ENCODE measurements at regions not wholly inside any gene's neighbourhood (a gene's known extent, or its start where the extent isn't known, plus 50 kb on each side); places are given as distances from the start of the nearest gene placed in this dataset.

DNA sequence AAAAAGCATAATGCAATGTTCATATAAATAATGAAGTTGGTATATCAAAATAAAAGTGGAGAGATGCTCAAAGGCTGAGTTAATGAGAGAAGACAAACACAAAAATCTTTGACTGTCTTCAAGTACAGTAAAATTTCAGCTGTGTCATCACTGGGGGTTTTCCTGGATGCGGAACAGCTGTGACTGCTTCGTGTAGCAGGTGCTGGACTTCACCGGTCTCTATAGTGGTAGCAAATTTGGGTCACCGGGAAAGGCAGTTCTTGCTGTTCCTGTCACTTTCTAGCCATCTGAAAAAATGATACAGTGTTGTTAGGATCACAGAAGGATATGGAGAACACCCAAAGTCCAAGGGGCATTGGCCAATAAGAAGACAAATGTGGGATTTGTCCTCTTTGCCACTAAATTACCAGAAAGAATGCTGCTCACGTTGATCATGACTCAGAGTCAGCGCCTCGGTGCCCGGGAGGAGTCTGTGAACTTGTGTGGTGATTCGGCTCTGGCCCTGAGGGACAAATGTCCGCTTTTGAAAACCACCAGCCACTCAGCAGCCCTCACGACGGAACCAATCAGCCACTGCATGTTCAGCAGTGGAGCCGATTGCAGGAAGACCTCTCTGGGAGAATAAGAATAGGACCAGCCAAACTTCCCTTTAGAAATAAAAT, 230.1 kb upstream of the FAT1 start:
- H3K36me3 ChIP-seq (ENCODE audit: control insufficient read depth in 2 of 2, insufficient read depth in 1 of 2, low read length in 2 of 2) = no peaks in the 10 kb centered on the region
- H3K9me3 ChIP-seq (ENCODE audit: control insufficient read depth, insufficient read depth, low read depth, low read length) = no peaks in the 10 kb centered on the region
- TF ChIP-seq ZNF175 (tag by site-specific recombination; IDR thresholded peaks at IDR 0.05) (no peak), ZNF658 (tag by site-specific recombination; IDR thresholded peaks at IDR 0.05) (no peak), ZNF560 (tag by site-specific recombination; IDR thresholded peaks at IDR 0.05; ENCODE audit: borderline replicate concordance) (no peak), ZNF843 (tag by site-specific recombination; IDR thresholded peaks at IDR 0.05) (no peak), ZNF777 (tag by site-specific recombination; IDR thresholded peaks at IDR 0.05; ENCODE audit: borderline replicate concordance) (no peak), ZSCAN30 (tag by site-specific recombination; IDR thresholded peaks at IDR 0.05) (no peak), ZNF48 (tag by site-specific recombination; IDR thresholded peaks at IDR 0.05) (no peak), ZNF701 (tag by site-specific recombination; IDR thresholded peaks at IDR 0.05) (no peak), ZBTB44 (tag by site-specific recombination; IDR thresholded peaks at IDR 0.05) (no peak)
- TF ChIP-seq, protein P1, sequence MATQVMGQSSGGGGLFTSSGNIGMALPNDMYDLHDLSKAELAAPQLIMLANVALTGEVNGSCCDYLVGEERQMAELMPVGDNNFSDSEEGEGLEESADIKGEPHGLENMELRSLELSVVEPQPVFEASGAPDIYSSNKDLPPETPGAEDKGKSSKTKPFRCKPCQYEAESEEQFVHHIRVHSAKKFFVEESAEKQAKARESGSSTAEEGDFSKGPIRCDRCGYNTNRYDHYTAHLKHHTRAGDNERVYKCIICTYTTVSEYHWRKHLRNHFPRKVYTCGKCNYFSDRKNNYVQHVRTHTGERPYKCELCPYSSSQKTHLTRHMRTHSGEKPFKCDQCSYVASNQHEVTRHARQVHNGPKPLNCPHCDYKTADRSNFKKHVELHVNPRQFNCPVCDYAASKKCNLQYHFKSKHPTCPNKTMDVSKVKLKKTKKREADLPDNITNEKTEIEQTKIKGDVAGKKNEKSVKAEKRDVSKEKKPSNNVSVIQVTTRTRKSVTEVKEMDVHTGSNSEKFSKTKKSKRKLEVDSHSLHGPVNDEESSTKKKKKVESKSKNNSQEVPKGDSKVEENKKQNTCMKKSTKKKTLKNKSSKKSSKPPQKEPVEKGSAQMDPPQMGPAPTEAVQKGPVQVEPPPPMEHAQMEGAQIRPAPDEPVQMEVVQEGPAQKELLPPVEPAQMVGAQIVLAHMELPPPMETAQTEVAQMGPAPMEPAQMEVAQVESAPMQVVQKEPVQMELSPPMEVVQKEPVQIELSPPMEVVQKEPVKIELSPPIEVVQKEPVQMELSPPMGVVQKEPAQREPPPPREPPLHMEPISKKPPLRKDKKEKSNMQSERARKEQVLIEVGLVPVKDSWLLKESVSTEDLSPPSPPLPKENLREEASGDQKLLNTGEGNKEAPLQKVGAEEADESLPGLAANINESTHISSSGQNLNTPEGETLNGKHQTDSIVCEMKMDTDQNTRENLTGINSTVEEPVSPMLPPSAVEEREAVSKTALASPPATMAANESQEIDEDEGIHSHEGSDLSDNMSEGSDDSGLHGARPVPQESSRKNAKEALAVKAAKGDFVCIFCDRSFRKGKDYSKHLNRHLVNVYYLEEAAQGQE (tag by site-specific recombination; IDR thresholded peaks at IDR 0.05) = no peak
- no peaks in the 10 kb centered on the region for H3K4me1 ChIP-seq (ENCODE audit: control insufficient read depth, insufficient read depth, low read length)
- POLR2A ChIA-PET = no interaction called here
- H3K4me3 ChIP-seq (ENCODE audit: low read depth, low read length) = no peak overlapping the region
- H3K27ac ChIP-seq (ENCODE audit: extremely low read depth, low read depth, low read length) = no peak overlapping the region
- CTCF ChIA-PET = no interaction called here

DNA sequence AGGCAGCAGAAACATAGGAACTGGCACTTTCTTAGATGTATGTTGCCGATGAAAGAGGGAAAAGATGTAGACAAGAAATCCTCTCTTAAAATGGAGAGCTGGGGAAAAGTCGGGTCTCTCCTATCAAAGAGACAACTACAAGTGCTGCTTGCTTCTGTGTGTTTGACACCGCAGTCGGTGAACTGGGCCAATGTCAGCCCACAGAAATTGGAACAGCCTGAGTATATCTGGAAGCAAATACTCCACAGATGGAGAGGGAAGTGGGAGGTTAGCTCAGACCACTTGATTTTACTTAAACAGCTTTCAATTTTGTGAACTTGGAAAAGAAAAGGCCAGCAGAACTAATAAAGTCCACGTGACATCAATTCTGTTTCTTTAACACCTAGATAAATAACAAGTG, 230.9 kb upstream of the FAT1 start:
- CTCF ChIA-PET = no interaction called here
- Histone ChIP-seq H3K27ac (ENCODE audit: extremely low read depth, low read depth, low read length) (no peak overlapping the region), H3K36me3 (ENCODE audit: control insufficient read depth in 2 of 2, insufficient read depth in 1 of 2, low read length in 2 of 2) (no peaks in the 10 kb centered on the region), H3K9me3 (ENCODE audit: control insufficient read depth, insufficient read depth, low read depth, low read length) (no peaks in the 10 kb centered on the region), H3K4me1 (ENCODE audit: control insufficient read depth, insufficient read depth, low read length) (no peaks in the 10 kb centered on the region), H3K4me3 (ENCODE audit: low read depth, low read length) (no peak overlapping the region)
- POLR2A ChIA-PET = no interaction called here
- TF ChIP-seq ZNF280D (tag by site-specific recombination; IDR thresholded peaks at IDR 0.05) (no peak), ZNF501 (tag by site-specific recombination; IDR thresholded peaks at IDR 0.05) (no peak), ZNF571 (tag by site-specific recombination; IDR thresholded peaks at IDR 0.05) (no peak), ZNF692 (tag by site-specific recombination; IDR thresholded peaks at IDR 0.05) (no peak), ZNF521 (tag by site-specific recombination; IDR thresholded peaks at IDR 0.05) (no peak), IKZF3 (tag by site-specific recombination; IDR thresholded peaks at IDR 0.05) (no peak), ZNF37A (tag by site-specific recombination; IDR thresholded peaks at IDR 0.05) (no peak), SALL2 (tag by site-specific recombination; IDR thresholded peaks at IDR 0.05; ENCODE audit: borderline replicate concordance) (no peak), SCRT1 (tag by site-specific recombination; IDR thresholded peaks at IDR 0.05; ENCODE audit: borderline replicate concordance) (no peak), WT1 (tag by site-specific recombination; IDR thresholded peaks at IDR 0.05) (no peak), ZNF302 (tag by site-specific recombination; IDR thresholded peaks at IDR 0.05; ENCODE audit: low read depth) (no peak), ZNF394 (tag by site-specific recombination; IDR thresholded peaks at IDR 0.05; ENCODE audit: borderline replicate concordance) (no peak), ZNF529 (tag by site-specific recombination; IDR thresholded peaks at IDR 0.05; ENCODE audit: insufficient replicate concordance) (no peak), ZNF426 (tag by site-specific recombination; IDR thresholded peaks at IDR 0.05) (no peak)
- TF ChIP-seq, protein P2, sequence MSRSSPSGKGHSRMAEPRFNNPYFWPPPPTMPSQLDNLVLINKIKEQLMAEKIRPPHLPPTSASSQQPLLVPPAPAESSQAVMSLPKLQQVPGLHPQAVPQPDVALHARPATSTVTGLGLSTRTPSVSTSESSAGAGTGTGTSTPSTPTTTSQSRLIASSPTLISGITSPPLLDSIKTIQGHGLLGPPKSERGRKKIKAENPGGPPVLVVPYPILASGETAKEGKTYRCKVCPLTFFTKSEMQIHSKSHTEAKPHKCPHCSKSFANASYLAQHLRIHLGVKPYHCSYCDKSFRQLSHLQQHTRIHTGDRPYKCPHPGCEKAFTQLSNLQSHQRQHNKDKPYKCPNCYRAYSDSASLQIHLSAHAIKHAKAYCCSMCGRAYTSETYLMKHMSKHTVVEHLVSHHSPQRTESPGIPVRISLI (tag by site-specific recombination; IDR thresholded peaks at IDR 0.05) = no peak

Data from HEK293 (cell line).